ENCODE measurements at regions not wholly inside any gene's neighbourhood (a gene's known extent, or its start where the extent isn't known, plus 50 kb on each side); places are given as distances from the start of the nearest gene placed in this dataset.

- no peak overlapping the region for H3K27ac ChIP-seq
- ATAC-seq: no peak
- DNase-seq (ENCODE audit: low read depth in 1 of 2, low spot score in 1 of 2): no peak
- FAIRE-seq: no peak
- H3K4me1 ChIP-seq: no peaks in the 10 kb centered on the region
- no peak overlapping the region for H3K4me2 ChIP-seq
- ChIA-PET POLR2A (no interaction called here), CTCF (no interaction called here)
- no peak overlapping the region for H3K4me3 ChIP-seq
- 0 out of 3 replicates have a peak, but pooled peaks cover 5% of the 10 kb centered on the region for H3K9me3 ChIP-seq
- WGBS (ENCODE audit: missing lambda C conversion rate): 46% methylated on average over 8 of the region's 8 CpGs
- TF ChIP-seq HES2 (IDR thresholded peaks at IDR 0.05) (no peak), ZNF302 (CRISPR knock-in tag; IDR thresholded peaks at IDR 0.05) (no peak)
Observed at GRCh38 chr14:44291366-44291915, 215.6 kb downstream of the FSCB start.

- ChIA-PET CTCF (interaction anchor here (0.7 kb wide), 1 partner anchor 178 kb away, joined by 3 read pairs; no protein-coding TSS in a partner anchor), POLR2A (no interaction called here)
- DNase-seq (ENCODE audit: low read depth in 1 of 2, low spot score in 1 of 2) (no peak), ATAC-seq (no peak), FAIRE-seq (no peak)
- Histone ChIP-seq H3K4me3 (no peak overlapping the region), H3K9me3 (no peaks in the 10 kb centered on the region), H3K27ac (no peak overlapping the region), H3K4me1 (no peaks in the 10 kb centered on the region), H3K4me2 (no peak overlapping the region)
- 83% methylated on average over 2 of the region's 2 CpGs for WGBS (ENCODE audit: missing lambda C conversion rate)
- TF ChIP-seq HOXB5 (CRISPR knock-in tag; IDR thresholded peaks at IDR 0.05): no peak
- no peak for TF ChIP-seq KDM1A (IDR thresholded peaks at IDR 0.05; ENCODE audit: low read depth)
- TF ChIP-seq TFCP2L1 (CRISPR knock-in tag; IDR thresholded peaks at IDR 0.05): no peak
- no peak for TF ChIP-seq RAD21 (conservative IDR thresholded peaks at IDR 0.05 in 1 of 2, IDR thresholded peaks at IDR 0.05 in 1 of 2)
- no peak for TF ChIP-seq HDAC2 (IDR thresholded peaks at IDR 0.05)
- TF ChIP-seq REST (IDR thresholded peaks at IDR 0.05): no peak
- TF ChIP-seq PHF8 (IDR thresholded peaks at IDR 0.05; ENCODE audit: borderline replicate concordance, low read depth): no peak
- no peak for TF ChIP-seq SMC3 (IDR thresholded peaks at IDR 0.05)
- TF ChIP-seq EHMT2 (IDR thresholded peaks at IDR 0.05; ENCODE audit: low read depth): no peak
- no peak for TF ChIP-seq ZNF302 (CRISPR knock-in tag; IDR thresholded peaks at IDR 0.05)
- TF ChIP-seq FOXS1 (CRISPR knock-in tag; IDR thresholded peaks at IDR 0.05): no peak
- no peak for TF ChIP-seq ESRRA (IDR thresholded peaks at IDR 0.05; ENCODE audit: borderline replicate concordance, low read length)
- no peak for TF ChIP-seq MAZ (IDR thresholded peaks at IDR 0.05; ENCODE audit: borderline replicate concordance, low read depth, low read length)
- no peak for TF ChIP-seq RARB (CRISPR knock-in tag; IDR thresholded peaks at IDR 0.05)
- no peak for TF ChIP-seq MAX (IDR thresholded peaks at IDR 0.05)
- no peak for TF ChIP-seq USF2 (IDR thresholded peaks at IDR 0.05)
- no peak for TF ChIP-seq KDM5A (IDR thresholded peaks at IDR 0.05)
- no peak for TF ChIP-seq FOSL2 (IDR thresholded peaks at IDR 0.05)
- no peak for TF ChIP-seq FOSL2 (CRISPR knock-in tag; IDR thresholded peaks at IDR 0.05)
Observed at GRCh38 chr14:44287858-44288257, 219.2 kb downstream of the FSCB start.

- no peak for TF ChIP-seq CBX8 (IDR thresholded peaks at IDR 0.05)
- TF ChIP-seq NFE2L2 (conservative IDR thresholded peaks at IDR 0.05; ENCODE audit: low read length): no peak
- no peak for TF ChIP-seq MYC (IDR thresholded peaks at IDR 0.05; ENCODE audit: borderline replicate concordance, low read length)
- no peak for TF ChIP-seq POLR2A (IDR thresholded peaks at IDR 0.05; ENCODE audit: low read length)
- no peak for TF ChIP-seq JUN (IDR thresholded peaks at IDR 0.05)
- no peak for TF ChIP-seq KDM1A (IDR thresholded peaks at IDR 0.05; ENCODE audit: low read depth)
- TF ChIP-seq FOXS1 (CRISPR knock-in tag; IDR thresholded peaks at IDR 0.05): no peak
- TF ChIP-seq HEYL (CRISPR knock-in tag; IDR thresholded peaks at IDR 0.05): no peak
- Histone ChIP-seq H3K9me3 (no peaks in the 10 kb centered on the region), H3K27ac (no peak overlapping the region), H3K4me1 (no peaks in the 10 kb centered on the region), H3K4me2 (no peak overlapping the region), H3K4me3 (no peak overlapping the region)
- DNase-seq (ENCODE audit: low read depth in 1 of 2, low spot score in 1 of 2) (no peak), ATAC-seq (no peak), FAIRE-seq (no peak)
- ChIA-PET CTCF (no interaction called here), POLR2A (no interaction called here)
- 5% methylated on average over 2 of the region's 2 CpGs for WGBS (ENCODE audit: missing lambda C conversion rate)
Observed at GRCh38 chr14:44286201-44286600, 220.9 kb downstream of the FSCB start.
